SW 1271 (cell line): ENCODE measurements at regions not wholly inside any gene's neighbourhood (a gene's known extent, or its start where the extent isn't known, plus 50 kb on each side); places are given as distances from the start of the nearest gene placed in this dataset.
A peak's percentile ranks its signal among the peaks of the same experiment; 100 is the strongest.

Source experiments
- DNase-seq, 2 experiments: peaks; one replicate each; lab custom pipeline; 2025; lab: John Stamatoyannopoulos, UW

- DNase-seq = no peak
These were observed 61.4 kb upstream of the SYT13 start for GRCh38 chr11:45347348-45348082.

GRCh38 chr11:45345491-45345890 is 59.4 kb upstream of the SYT13 start:
- DNase-seq = no peak

- no peak for DNase-seq
These were observed 57.9 kb upstream of the SYT13 start for GRCh38 chr11:45344028-45344427.

GRCh38 chr11:45343444-45343843 is 57.3 kb upstream of the SYT13 start:
- DNase-seq = no peak

GRCh38 chr11:45341372-45341771 is 55.2 kb upstream of the SYT13 start:
- DNase-seq = no peak

- peak; percentile 56 to 79 for DNase-seq
These were observed 53.8 kb upstream of the SYT13 start for GRCh38 chr11:45339729-45340519.

GRCh38 chr11:45337583-45338360 is 51.6 kb upstream of the SYT13 start:
- no peak for DNase-seq

- no peak for DNase-seq
These were observed 50.0 kb upstream of the SYT13 start for GRCh38 chr11:45336136-45336535.
